Progenitor cell of endocrine pancreas (in vitro differentiated cells): ENCODE measurements at regions not wholly inside any gene's neighbourhood (a gene's known extent, or its start where the extent isn't known, plus 50 kb on each side); places are given as distances from the start of the nearest gene placed in this dataset.

Experiments used
- DNase-seq: peaks from one replicate; pipeline ENCODE4 v3.0.0; 2021; ENCODE audit warnings: low spot score; ENCODE audit not compliant: unreplicated experiment
- H3K27ac Mint-ChIP-seq: 2 replicates; pipeline ENCODE4 v1.8.0; 2021; ENCODE audit warnings: mild to moderate bottlenecking, moderate library complexity, mixed read lengths
- H3K27me3 Mint-ChIP-seq: 2 replicates; pipeline ENCODE4 v1.8.0; 2021; ENCODE audit warnings: mixed read lengths
- H3K36me3 Mint-ChIP-seq: 2 replicates; pipeline ENCODE4 v1.8.0; 2022; ENCODE audit warnings: mixed read lengths; ENCODE audit not compliant: insufficient read depth
- H3K4me1 Mint-ChIP-seq: 2 replicates; pipeline ENCODE4 v1.8.0; 2021; ENCODE audit warnings: low read depth, mixed read lengths
- H3K4me3 Mint-ChIP-seq: 2 replicates; pipeline ENCODE4 v1.8.0; 2021; ENCODE audit warnings: low read depth, mild to moderate bottlenecking, moderate library complexity, mixed read lengths
- H3K9me3 Mint-ChIP-seq: 2 replicates; pipeline ENCODE4 v1.8.0; 2021; ENCODE audit warnings: low read depth, mixed read lengths
- TF ChIP-seq, protein P1 (sequence below): fragments of 200-600 bp; sonication (generic); IDR thresholded peaks from one replicate; pipeline ENCODE4 v1.5.0; 2021; ENCODE audit warnings: antibody characterized with exemption, mild to moderate bottlenecking; ENCODE audit not compliant: unreplicated experiment

DNA sequence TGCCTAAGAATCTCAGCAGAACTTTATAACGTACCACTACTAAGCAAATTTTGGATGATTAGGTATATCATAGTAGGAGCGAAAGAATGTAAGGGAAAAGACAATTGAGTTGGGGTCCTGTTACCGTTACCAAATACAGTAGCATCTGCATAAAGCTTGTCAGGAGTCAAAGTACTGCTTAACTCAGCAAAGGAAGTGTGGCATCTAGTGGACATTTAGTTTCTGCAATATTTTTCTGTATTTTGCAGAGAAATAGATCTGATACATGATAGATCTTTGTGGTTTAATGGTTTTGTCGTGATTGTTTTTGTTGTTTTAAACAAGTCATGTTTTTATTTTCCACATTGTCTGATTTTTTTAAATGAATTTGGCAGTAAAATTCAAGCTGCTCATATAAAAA is 81.0 kb upstream of the SMARCAD1 start:
- DNase-seq: no peak
- Mint-ChIP-seq H3K4me1 (peaks cover 9% of the 10 kb centered on the region), H3K36me3 (no peaks in the 10 kb centered on the region), H3K4me3 (no peak overlapping the region), H3K27ac (no peak overlapping the region), H3K9me3 (no peaks in the 10 kb centered on the region), H3K27me3 (no peaks in the 10 kb centered on the region)
- TF ChIP-seq, protein P1, sequence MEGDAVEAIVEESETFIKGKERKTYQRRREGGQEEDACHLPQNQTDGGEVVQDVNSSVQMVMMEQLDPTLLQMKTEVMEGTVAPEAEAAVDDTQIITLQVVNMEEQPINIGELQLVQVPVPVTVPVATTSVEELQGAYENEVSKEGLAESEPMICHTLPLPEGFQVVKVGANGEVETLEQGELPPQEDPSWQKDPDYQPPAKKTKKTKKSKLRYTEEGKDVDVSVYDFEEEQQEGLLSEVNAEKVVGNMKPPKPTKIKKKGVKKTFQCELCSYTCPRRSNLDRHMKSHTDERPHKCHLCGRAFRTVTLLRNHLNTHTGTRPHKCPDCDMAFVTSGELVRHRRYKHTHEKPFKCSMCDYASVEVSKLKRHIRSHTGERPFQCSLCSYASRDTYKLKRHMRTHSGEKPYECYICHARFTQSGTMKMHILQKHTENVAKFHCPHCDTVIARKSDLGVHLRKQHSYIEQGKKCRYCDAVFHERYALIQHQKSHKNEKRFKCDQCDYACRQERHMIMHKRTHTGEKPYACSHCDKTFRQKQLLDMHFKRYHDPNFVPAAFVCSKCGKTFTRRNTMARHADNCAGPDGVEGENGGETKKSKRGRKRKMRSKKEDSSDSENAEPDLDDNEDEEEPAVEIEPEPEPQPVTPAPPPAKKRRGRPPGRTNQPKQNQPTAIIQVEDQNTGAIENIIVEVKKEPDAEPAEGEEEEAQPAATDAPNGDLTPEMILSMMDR: peak; percentile 42

DNA sequence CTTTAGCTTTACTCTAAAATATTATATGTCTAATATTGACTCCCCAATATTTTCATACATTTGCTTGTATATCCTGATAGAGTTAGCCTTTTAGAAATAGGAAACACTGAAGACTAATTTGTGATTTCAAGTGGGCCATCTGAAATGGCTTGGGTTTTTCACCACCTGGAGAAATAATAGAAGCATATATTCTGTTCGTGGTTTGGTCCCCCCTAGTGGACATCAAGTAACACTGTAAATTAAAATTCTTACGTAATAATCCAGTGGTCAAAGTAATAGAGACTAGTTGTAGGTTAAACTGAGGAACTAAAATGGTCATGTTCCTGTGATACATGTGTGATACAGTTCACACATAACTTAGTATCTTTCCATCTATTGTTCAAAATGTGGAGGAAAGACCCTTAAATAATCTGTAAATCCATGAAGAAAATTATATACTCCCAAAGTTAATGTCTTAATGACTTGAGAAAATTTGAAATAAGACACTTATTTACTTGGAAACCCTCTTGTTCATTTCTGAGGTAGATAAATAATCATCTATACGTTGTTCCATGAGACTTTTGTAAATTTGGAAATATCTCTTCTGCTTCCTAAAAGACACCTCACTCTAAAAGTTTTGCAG is 79.8 kb upstream of the SMARCAD1 start:
- Mint-ChIP-seq H3K9me3 (no peaks in the 10 kb centered on the region), H3K4me1 (peaks cover 9% of the 10 kb centered on the region), H3K27ac (no peak overlapping the region), H3K27me3 (no peaks in the 10 kb centered on the region), H3K36me3 (no peaks in the 10 kb centered on the region), H3K4me3 (no peak overlapping the region)
- TF ChIP-seq, protein P1: peak; percentile 70
- DNase-seq: no peak

DNA sequence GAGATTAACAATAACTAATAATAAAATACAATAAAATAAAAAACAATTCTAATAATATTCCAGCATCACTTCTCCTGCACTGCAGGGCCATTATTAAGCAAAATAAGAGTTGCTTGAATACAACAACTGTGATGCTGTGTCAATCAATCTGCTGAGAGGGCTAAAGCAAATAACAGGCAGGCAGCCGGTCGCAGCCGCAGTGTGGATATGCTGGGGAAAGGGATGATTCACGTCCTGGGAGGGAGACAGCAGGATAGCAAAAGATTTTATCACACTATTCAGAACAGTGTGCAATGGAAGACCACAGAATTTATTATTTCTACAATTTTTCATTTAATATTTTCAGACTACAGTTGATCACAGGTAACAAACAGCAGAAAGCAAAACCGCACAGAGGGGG is 76.5 kb upstream of the SMARCAD1 start:
- Mint-ChIP-seq H3K27me3 (no peaks in the 10 kb centered on the region), H3K9me3 (no peaks in the 10 kb centered on the region), H3K27ac (no peak overlapping the region), H3K36me3 (no peaks in the 10 kb centered on the region), H3K4me1 (no peaks in the 10 kb centered on the region), H3K4me3 (no peak overlapping the region)
- no peak for DNase-seq
- TF ChIP-seq, protein P1: no peak

DNA sequence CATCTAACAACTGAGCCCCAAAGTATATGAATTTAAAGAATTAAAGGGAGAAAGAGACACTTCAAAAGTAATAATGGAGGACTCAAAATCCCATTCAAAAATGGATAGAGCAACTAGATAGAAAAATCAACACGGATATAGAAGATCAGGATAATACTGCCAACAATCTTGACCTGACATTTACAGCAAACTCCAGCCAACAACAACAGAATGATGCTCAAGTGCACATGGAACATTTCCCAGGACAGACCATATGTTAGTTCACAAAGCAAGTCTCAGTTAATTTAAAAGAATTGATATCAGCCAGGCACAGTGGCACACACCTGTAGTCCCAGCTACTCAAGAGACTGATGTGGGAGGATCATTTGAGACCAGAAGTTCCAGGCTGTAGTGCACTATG is 72.0 kb upstream of the SMARCAD1 start:
- Mint-ChIP-seq H3K27ac (no peak overlapping the region), H3K9me3 (no peaks in the 10 kb centered on the region), H3K4me1 (peaks cover 4% of the 10 kb centered on the region), H3K36me3 (no peaks in the 10 kb centered on the region), H3K27me3 (no peaks in the 10 kb centered on the region), H3K4me3 (no peak overlapping the region)
- TF ChIP-seq, protein P1: no peak
- no peak for DNase-seq

DNA sequence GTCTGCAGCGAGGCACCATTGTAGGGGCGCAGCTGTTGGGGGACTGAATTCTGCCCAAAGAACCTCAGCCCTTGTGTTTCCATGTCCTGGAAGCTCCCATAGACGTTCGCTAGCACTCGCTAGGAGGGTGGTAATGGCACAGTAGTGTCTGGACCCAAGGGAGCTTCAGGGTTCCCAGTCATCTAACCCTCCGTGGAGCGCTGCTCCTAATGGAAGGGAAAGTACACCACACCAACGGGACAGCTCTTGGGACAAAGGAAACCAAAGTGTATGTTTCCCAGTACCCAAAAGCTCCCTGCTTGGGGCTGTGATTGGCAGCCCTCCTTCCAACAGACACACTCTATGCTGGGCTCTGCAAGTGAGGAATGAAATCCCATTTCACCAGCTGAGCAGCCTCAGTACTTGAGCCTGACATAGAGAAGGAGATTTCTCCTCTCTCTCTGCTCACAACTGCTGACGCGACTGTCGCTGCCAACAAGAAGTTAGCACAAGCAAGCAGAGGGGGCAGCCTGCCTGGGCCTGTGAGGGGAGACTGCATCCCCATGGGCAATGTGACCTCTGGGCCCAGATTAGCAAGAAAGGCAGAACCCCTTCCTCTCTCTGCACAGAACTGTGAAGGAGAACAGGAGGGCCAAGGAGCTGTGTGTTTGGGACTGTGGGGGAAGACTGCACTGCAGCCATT is 67.6 kb upstream of the SMARCAD1 start:
- peaks cover 9% of the 10 kb centered on the region for H3K4me1 Mint-ChIP-seq
- peaks cover 2% of the 10 kb centered on the region for H3K36me3 Mint-ChIP-seq
- no peak overlapping the region for H3K27ac Mint-ChIP-seq
- no peak overlapping the region for H3K4me3 Mint-ChIP-seq
- H3K27me3 Mint-ChIP-seq: no peaks in the 10 kb centered on the region
- H3K9me3 Mint-ChIP-seq: peaks cover 23% of the 10 kb centered on the region
- TF ChIP-seq, protein P1: no peak
- no peak for DNase-seq
